Hepatocyte (in vitro differentiated cells): ENCODE measurements at regions not wholly inside any gene's neighbourhood (a gene's known extent, or its start where the extent isn't known, plus 50 kb on each side); places are given as distances from the start of the nearest gene placed in this dataset.

ENCODE experiments used
- CTCF ChIP-seq: fragments of 200-600 bp; sonication (generic); IDR thresholded peaks from 2 replicates; pipeline ENCODE4 v1.5.1; 2016; ENCODE audit warnings: antibody characterized with exemption, mild to moderate bottlenecking; ENCODE audit not compliant: poor library complexity
- EZH2 ChIP-seq: fragments of 200-600 bp; sonication (generic); IDR thresholded peaks from 2 replicates; pipeline ENCODE4 v1.6.1; 2016; ENCODE audit warnings: antibody characterized with exemption, mild to moderate bottlenecking, borderline replicate concordance
- EZH2phosphoT487 ChIP-seq: fragments of 200-600 bp; sonication (generic); IDR thresholded peaks from one replicate; pipeline ENCODE4 v1.6.1; 2018; ENCODE audit warnings: antibody characterized with exemption, mild to moderate bottlenecking, low read depth, moderate library complexity; ENCODE audit not compliant: unreplicated experiment, severe bottlenecking

- no peak for TF ChIP-seq EZH2
- no peak for TF ChIP-seq EZH2phosphoT487
- TF ChIP-seq CTCF: no peak
Observed at GRCh38 chr20:1720226-1720625, 62.6 kb upstream of the SIRPG start.
